ENCODE measurements at regions not wholly inside any gene's neighbourhood (a gene's known extent, or its start where the extent isn't known, plus 50 kb on each side); places are given as distances from the start of the nearest gene placed in this dataset.

DNA sequence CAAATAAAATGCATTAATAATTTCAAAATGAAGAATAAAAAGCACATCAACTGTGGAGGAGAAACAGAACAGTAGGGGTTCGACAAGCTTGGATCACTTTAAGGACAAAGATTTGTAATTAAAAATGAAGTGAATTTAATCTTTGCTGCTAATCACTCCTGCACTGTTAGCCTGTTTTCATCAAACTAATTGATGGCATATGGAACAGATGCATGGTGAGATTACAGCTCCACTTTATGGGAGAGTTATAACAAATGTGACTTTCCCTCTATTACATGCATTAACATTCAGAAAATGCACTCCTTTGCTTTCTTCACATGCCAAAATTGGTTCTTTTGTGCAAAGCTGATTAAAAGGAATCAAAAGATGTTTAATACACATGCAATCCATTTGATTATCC is 207.2 kb upstream of the C21orf91 start:
- Histone ChIP-seq H3K9me3 (no peaks in the 10 kb centered on the region), H3K4me1 (ENCODE audit: low read depth) (no peaks in the 10 kb centered on the region), H3K36me3 (ENCODE audit: low read depth) (no peaks in the 10 kb centered on the region), H3K4me3 (no peak overlapping the region)
- TF ChIP-seq, protein P1, sequence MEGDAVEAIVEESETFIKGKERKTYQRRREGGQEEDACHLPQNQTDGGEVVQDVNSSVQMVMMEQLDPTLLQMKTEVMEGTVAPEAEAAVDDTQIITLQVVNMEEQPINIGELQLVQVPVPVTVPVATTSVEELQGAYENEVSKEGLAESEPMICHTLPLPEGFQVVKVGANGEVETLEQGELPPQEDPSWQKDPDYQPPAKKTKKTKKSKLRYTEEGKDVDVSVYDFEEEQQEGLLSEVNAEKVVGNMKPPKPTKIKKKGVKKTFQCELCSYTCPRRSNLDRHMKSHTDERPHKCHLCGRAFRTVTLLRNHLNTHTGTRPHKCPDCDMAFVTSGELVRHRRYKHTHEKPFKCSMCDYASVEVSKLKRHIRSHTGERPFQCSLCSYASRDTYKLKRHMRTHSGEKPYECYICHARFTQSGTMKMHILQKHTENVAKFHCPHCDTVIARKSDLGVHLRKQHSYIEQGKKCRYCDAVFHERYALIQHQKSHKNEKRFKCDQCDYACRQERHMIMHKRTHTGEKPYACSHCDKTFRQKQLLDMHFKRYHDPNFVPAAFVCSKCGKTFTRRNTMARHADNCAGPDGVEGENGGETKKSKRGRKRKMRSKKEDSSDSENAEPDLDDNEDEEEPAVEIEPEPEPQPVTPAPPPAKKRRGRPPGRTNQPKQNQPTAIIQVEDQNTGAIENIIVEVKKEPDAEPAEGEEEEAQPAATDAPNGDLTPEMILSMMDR (IDR thresholded peaks at IDR 0.05) = no peak
- intact Hi-C loops (cut with DNase I, micrococcal nuclease) = no loop called here
- DNase-seq = no peak
- no peak for ATAC-seq

DNA sequence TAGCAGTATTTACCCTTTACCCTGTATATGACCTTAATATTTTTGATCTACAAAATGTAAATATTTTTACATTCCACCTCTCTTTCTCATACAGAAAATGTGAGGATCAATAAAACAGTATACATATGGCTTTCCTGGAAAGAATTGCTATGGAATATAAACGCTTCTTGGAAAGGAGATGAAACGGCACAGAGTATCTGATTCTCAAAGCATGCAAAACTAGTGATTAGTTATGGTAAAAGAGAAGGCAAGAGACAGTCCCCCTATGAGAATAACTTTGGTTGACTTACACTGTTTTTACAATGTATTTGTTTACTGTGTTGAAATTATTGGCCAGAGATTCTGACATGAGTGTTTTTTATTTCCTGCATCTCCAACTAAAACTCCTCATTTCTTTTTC is 204.6 kb upstream of the C21orf91 start:
- ATAC-seq (no peak), DNase-seq (no peak)
- Histone ChIP-seq H3K36me3 (ENCODE audit: low read depth) (no peaks in the 10 kb centered on the region), H3K9me3 (peaks cover 2% of the 10 kb centered on the region), H3K4me3 (no peak overlapping the region), H3K4me1 (ENCODE audit: low read depth) (no peaks in the 10 kb centered on the region)
- intact Hi-C loops (cut with DNase I, micrococcal nuclease) = no loop called here
- TF ChIP-seq, protein P1 (IDR thresholded peaks at IDR 0.05) = no peak

DNA sequence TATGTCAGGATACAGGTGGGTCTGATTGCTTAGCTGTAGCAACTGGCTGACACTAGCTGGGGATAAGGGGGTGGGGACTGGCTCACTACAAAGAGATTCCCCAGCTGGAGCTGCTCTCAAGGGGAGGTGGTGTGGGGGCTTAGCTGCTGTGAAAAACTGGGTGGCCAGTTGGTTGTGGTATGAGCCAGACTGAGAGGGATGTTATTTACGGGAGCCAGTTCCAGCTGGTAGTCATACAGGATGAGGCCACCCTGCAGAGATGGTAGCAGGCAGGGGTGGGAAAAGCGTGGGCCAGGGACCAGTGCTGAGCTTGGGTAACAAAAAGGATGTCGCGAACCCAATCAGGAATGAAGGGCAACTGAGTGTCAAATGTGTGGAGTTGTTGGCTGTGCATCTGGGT is 204.0 kb upstream of the C21orf91 start:
- TF ChIP-seq, protein P1 (IDR thresholded peaks at IDR 0.05) = no peak
- intact Hi-C loops (cut with DNase I, micrococcal nuclease) = no loop called here
- no peak for ATAC-seq

DNA sequence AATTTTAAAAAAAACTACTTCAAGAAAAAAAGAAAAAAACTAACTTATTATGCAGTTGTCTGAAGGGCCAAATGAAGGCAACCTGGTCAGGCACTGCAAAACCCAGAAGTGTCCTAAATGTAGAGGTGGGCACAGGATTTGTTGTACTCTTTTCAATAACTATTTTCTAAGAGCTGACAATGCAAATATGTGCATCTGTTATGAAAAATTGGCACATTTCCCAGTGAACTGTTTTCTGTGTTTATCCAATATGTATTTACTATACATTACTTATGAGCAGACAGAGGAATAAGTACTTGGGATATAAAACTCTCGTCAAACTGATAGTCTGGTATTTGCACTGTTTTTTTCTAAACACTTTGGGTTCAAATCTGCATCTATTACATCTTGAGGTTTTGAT is 188.0 kb upstream of the C21orf91 start:
- TF ChIP-seq, protein P1 (IDR thresholded peaks at IDR 0.05) = no peak
- intact Hi-C loops (cut with DNase I, micrococcal nuclease) = no loop called here
- Histone ChIP-seq H3K4me1 (ENCODE audit: low read depth) (no peaks in the 10 kb centered on the region), H3K4me3 (no peak overlapping the region), H3K9me3 (no peaks in the 10 kb centered on the region), H3K36me3 (ENCODE audit: low read depth) (no peaks in the 10 kb centered on the region)
- DNase-seq (no peak), ATAC-seq (no peak)

More for the DNA sequence above, 204.0 kb upstream of the C21orf91 start:
- Histone ChIP-seq H3K36me3 (ENCODE audit: low read depth) (no peaks in the 10 kb centered on the region), H3K4me3 (no peak overlapping the region), H3K4me1 (ENCODE audit: low read depth) (no peaks in the 10 kb centered on the region), H3K9me3 (peaks cover 2% of the 10 kb centered on the region)
- no peak for DNase-seq

DNA sequence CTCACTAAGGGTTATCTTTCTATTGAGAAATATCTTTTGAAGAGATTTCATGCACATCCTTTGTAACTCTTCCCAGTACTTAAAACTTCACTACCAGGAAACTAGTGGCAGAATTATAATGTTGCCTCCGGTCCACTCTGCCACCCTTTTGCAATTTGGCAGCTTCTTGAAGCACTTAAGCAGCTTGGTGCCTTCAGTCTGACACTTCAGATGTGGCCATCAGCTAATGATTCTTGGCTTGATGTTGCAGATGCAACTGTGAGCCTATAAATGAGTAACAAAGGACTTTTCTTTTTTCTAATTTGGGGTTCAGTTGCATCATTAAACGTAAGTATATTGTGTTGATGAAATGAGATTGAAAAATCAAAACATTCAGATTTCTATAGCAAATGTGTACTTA is 187.5 kb upstream of the C21orf91 start:
- Histone ChIP-seq H3K4me1 (ENCODE audit: low read depth) (no peaks in the 10 kb centered on the region), H3K4me3 (no peak overlapping the region), H3K36me3 (ENCODE audit: low read depth) (no peaks in the 10 kb centered on the region), H3K9me3 (no peaks in the 10 kb centered on the region)
- no peak for DNase-seq
- TF ChIP-seq, protein P1 (IDR thresholded peaks at IDR 0.05) = no peak
- ATAC-seq = no peak
- intact Hi-C loops (cut with DNase I, micrococcal nuclease) = no loop called here

DNA sequence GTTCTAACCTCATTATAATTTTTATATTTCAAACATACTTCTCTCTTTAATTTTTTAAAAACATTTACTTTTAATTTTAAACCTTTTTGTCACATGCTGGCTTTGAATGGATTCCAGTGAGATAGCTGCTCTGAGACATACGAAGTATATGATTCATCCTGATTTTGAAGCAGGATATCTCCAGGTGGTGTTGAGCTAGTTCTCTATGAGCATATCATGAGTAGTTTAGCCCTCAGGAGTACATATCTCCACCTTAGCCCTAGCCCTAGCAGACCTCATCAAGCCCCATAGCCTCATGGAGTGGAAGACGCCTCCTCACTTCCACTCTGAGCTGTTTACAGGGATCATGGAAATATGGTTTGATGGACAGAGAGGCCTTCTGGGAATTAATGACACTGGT is 183.2 kb upstream of the C21orf91 start:
- ATAC-seq (no peak), DNase-seq (no peak)
- Histone ChIP-seq H3K4me1 (ENCODE audit: low read depth) (no peaks in the 10 kb centered on the region), H3K9me3 (peaks cover 7% of the 10 kb centered on the region), H3K36me3 (ENCODE audit: low read depth) (no peaks in the 10 kb centered on the region), H3K4me3 (no peak overlapping the region)
- intact Hi-C loops (cut with DNase I, micrococcal nuclease) = no loop called here
- TF ChIP-seq, protein P1 (IDR thresholded peaks at IDR 0.05) = no peak
